NCI-H345 treated with DMSO at 0.1 percent for 48 hours (cell line): ENCODE measurements at regions not wholly inside any gene's neighbourhood (a gene's known extent, or its start where the extent isn't known, plus 50 kb on each side); places are given as distances from the start of the nearest gene placed in this dataset.

Source experiments
- DNase-seq: peaks from one replicate; lab custom pipeline; 2025; ENCODE audit not compliant: unreplicated experiment; lab: John Stamatoyannopoulos, UW

DNA sequence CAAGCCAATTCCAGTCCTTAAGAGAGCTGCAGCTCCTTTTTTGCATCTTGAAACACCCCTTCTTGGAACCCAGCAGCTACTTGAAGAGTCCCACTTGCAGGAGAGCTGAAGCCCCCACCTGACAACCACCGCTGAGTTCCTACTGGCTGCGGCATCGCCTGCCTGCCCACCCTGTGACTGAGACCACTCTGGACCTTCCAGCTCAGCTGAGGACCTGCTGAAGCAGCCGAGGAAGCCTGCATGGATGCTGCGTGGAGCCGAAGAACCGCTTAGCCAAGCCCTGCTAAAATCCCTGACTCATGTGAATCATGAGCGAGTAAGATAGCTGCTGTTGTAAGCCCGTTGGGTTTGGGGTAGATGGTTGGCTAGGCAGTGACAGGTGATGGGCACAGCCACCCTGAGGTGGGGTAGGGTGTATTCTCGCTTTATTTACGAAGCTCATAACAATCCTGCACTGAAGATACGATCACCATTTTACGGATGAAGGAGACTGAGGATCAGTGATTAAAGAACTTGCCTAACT lies 78.4 kb downstream of the INHBB start:
- no peak for DNase-seq

DNA sequence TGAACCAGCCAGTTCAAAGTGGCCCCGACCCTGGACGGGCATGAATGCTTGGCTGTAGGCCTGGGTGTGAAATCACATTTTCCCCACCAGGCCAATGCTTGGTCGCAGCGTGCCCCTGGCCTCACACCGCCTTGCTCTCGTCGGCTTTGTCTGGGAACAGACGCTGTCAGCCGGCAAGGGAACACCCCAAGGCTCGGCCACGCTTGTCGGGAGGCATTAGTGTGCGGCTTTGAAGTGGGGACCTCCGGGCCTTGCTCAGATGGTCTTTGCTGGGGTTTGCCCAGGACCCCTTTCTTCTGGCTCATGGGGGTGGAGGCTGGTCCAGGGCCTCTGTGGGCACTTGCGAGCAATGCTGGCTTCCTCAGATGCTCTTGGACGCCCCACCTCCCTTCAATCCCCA lies 79.1 kb downstream of the INHBB start:
- no peak for DNase-seq

DNA sequence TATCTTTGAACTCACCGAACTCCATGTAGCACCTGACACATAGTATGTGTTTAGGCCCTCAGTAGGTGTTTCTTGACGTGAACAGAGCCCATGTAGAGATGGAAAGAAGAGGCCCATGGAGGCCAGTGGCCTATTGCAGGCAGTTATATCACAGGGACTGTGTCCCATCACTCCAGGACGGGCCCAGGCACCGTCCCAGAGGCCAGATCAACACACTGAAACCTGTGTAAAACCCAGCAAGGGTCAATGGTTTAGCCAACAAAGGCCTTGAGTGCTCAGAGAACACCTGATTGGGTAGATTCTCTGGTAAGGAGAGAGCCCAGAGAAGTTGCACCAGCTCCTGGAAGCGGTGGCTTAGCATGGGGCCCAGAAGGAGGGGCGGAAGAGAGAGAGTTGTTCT lies 82.8 kb downstream of the INHBB start:
- no peak for DNase-seq

DNA sequence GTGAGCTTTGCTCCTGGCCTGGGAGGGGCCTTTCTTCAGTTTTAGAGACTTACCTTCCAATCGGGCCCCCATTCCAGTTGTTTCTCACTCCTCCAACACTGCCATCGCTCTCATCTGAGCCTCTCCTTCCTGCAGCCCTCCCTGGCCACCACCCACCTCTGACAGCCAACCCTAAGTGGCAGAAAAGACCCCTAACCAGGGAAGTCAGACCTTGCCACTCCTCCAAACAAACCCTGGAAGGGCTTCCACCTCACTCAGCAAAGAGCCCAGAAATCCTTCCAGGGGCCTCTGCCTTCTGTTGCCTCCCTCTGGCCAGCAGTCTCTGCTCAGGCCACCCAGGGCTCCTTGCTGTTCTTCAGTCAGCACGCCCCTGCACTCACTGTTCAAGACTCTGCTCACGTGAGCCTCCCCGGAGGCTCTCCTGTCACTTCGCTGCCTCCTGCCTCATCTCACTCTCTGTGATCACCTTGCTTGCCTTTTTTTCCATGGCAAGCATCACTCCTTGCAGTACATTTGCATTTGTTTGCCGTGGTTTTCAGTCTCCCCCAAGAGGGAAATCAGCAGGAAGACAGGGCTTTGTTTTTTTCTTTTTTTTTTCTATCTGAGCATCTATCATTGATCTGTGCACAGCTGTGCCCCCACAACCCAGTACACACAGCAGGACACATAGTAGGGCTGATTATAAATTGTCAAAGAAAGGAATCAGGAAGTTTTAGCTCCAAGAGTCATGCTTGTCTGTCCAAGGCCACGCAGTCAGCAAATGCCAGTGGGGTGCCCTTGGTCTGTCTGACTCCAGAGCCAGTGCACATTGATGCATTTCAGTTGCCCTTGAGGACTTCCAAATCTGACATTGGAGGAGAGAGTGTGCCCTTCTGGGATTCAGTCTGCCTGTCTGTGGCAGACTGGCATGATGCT lies 83.9 kb downstream of the INHBB start:
- peak; percentile 16 for DNase-seq

DNA sequence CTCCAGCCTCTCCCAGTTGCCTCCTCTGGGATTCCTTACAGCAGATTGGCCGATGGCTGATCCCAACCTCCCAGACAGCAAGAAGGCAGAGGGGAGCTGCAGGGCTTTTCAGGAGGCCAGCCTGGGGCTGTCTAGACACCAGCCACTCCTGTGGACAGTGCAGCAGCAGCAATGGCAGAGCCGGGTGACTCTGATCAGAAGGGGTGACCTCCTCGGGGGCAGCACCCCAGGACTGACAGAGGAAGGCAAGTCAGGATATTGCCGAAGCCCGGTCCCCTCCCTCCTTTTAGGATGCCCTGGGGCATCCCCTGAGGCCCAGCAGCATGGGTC lies 84.5 kb downstream of the INHBB start:
- no peak for DNase-seq

DNA sequence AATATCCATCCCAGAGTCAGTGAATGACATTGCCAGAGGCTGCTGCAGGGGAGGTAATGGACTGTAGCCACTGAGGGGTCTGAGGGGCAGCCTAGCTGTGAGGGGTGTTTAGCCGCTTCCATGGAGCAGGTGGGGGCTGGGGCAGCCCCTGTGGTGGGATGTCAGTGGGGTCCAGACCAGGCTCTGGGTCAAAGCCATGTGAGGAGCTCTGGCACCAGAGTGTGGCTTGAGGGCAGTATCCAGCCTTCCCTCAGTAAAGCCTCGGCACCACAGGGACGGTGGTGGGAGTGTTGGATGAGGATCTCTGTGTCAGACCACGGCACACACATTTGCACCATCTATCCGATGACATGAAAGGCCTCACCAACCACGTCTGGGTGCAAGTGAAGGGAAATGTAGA lies 85.0 kb downstream of the INHBB start:
- no peak for DNase-seq

DNA sequence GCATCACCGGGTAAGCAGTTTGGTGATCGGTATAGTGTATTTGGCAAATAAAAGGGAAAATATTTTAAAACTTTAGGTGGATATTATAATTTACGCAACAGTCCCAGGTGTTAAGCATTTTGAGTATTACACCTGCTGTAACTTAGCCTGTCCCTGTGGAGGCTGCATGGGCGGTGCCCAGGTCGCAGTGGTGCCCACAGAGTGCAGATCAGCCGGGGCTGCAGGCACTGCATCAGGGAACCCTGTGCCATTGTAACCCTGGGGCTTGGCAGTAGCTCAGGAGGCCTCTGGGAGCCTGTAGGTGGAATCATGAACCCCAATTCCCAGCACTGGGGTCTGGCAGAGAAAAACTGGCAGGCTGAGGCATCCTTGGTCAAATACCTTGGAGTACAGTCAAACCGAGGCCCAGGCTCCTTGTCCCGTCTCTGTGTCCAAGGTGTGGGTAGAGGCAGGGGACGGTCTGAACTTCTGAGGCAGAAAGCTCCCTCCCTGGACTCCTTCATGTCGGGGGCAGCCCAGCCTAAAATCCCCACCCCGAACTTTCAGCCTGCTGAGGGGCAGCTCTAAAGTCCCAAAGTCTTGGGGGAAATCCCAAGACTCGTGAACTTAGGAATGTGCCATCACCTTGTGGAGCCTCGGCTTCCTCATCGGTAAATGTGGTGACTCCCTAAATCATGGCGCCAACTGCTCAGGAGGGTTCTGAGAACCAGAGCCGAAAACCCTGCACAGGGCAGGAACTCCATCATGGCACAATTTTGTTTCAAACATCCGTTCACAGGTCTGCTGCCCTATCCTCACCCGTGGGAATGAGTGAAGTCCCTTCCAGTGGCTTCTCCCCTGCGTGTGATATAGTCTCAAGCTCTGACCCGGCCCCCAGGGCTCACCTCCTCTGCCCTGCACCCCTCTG lies 85.7 kb downstream of the INHBB start:
- DNase-seq: no peak

DNA sequence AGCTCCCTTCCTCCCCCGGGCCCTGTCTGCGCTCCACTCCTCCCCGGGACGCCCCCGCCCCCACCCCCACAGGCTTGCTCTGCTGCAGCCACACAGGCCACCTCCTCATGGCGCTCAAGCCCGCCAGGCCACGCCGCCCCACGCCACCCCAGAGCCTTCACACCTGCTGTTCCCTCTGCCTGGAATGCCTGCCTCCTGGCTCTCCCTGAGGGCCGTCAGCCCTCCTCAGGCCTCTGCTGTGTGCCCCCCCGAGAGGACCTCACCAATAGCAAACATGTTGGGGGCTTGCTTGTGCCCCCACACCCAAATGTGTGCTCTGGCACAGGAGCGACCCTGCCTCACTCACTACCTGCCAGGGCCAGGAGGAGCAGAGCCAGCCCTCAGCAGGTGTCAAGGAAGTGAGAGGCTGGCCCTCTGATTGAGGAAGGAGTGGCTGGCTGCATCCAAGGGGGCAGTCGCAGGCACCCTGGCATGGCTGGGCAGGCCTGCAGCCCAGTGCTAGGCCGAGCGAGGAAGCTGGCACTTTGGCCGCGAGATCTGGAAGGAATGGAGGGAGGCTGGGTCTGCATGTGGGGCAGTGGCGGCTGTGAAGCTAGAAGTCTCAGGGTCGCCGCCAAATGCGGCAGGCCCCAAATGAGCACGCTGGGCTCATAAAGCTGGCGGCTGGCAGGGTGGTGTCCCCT lies 86.5 kb downstream of the INHBB start:
- no peak for DNase-seq

DNA sequence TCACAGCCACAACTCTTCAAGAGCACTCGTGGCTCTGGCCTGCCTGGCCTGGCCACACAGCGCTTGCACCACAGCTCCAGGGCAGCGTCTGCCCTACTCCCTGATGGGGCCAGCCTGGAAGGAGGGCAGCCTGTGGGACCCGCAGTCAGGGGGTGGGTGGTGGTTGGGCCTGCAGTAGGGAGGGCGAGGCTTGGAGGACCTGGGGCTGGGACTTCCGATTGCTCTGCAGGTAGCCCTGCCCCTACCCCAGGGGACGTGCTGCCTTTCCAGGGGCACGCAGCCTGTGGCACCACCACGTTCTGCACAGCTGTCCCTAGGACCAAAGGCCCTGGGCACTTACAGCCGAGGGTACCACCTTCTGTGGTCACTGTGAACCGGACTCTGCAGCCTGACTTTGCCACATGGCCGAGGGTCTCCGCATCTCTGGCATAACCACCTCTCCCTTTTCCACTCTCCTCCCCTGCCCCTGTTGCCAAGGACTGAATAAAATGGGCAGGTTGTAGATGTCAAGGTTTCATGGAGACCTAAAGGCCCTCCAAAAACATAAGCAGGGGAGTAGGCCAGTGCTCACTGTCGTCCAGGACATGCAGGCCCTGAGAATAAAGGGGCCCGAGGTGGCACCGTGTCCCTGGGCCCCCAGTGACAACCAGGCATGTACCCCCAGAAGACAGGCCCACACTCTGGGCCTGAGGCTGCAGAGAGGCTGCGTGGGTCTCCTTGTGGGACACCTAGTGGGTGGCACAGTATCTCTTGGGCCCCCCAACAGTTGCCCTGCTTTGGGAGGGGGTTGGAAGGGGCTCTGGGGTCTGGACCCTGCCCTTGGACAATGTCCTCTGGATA lies 87.3 kb downstream of the INHBB start:
- DNase-seq: no peak

DNA sequence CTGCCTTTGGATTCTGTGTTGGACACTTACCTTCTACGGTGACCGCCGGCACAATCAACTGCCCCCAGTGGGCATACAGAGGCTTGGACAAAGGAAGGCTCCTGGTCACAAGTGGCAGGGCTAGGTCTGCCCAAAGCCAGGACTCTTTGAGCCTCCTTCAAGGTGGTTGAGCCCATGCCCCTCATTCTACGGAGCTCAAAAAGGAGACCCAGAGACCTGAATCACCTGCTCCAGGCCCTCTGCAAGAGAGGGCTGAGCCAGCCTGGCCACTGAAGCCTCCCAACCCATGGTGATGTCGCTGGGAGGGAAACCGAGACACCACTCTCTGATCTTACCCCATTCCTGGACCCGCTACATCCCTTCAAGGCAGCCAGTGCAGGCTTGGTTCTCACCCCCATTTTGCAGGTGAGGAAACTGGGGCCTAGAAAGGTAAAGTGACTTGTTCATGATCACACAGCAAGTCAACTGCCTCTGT lies 87.9 kb downstream of the INHBB start:
- no peak for DNase-seq

DNA sequence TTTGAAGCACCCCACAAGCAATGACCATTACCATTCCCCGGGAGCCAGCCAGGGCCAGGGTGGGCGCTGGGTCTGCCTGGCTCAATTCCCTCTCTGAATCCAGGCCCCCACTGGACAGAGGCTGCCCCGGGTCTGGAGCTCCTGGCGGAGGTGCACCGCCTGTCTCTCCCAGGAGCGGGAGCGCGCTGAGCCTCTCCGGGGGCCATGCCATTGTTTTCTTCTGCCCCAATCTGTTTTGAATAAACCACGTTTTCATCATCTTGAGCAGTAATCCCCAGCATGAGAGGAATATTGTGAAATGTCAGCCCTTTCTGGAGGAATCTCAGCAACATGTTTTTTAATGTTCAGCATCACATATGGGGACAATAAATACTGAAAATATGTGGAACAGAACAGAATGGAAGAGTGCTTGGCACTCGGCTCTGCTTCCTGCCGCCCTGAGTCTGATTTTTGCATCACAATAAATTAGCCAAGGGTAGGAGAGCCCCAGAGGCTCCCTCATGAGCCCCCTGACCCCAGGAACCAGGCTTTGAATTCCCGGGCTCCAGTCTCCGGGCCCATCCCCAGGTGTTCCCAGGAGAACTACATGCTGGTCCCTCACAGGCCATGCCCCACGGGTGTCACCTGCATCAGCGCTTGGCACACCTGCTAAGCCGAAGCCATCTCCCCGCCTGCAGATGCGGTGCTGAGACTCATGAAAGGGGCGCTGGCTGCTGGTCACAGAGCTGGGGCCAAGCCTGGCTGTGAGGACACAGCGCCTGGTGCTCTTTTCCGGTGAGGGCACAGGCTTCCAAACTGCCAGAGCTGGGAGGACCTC lies 88.8 kb downstream of the INHBB start:
- DNase-seq: no peak

DNA sequence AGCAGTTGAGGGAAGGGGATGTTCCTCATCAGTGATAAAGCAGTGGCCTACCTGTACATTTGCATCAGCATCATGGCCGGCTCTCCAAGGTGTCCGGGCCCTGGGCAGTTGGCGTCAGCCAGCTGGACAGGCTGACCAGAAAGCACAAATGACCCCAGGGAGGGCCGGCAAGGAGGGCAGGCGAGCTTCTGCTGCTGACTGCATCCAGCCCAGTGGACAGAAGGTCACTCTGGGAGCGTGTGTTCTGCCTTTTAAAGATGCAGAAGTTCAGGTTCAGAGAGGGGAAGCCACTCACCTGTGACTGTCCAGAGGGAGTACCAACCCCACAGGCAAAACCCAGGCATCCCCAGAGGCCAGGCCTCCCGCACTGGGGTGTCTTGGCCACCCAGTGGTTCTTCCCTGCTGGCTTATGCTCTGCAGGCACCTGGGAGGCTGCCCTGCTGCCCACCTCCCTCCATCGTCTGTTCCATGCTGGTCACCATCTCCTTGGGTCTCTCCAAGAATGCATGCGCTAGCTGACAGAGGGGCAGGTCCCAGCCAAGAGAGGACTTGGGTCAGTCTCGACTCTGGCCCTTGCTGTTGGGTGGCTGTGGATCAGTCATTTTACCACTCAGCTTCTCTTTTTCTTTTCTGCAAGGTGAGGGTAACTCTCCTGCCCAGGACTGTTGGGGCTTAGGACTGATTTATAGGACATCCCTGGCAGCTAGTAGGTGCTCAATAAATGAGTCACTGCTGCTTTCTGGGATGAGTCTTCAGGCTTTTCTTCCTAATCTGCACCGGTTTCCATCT lies 89.9 kb downstream of the INHBB start:
- DNase-seq: no peak

DNA sequence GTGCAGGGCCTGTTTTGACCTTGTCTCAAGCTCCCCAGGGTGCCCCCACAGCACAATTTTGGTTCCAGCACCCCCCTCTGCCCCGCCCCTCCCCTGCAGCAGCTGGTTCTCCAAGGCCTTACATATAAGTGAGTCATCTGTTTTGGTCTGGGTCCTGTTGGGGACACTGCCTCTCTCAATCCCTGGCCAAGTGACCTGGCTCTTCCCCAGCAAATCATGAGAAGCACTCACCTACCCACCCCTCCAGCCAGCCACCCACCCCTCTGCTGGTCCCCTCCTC lies 90.5 kb downstream of the INHBB start:
- no peak for DNase-seq

DNA sequence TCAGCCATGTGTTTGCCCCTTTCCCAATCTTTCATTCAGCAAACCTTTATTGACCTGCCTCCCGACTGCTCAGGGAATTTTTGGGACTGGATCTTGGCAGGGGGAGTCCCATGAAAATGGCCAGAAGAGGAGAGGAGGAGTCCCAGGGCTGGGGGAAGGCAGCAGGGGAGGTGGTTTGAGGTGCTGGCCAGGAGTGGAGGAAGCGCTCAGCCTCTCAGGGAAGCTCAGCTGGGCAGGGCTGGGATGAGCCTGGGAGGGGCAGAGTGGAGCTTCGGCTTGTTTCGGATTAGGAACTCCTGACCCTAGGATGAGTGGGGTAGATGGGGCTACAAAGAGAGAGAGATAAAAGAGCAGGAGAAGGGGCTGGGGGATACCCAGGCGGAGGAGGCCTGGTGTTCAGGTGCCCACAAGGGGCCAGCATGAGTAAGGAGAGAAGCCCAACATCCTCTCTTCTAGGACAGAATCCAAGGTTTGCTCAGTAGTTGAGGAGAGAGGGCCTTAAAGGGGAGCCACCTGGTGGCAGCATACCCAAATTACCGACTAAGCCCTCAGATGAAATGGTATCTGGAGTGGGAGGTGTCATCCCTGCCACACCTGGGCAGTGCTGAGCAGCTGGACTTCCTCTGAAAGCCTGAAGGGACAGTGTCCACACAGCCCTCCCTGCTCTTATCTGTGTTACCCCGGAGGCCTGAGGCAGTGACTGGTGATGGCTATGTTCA lies 91.1 kb downstream of the INHBB start:
- DNase-seq: peak; percentile 58

DNA sequence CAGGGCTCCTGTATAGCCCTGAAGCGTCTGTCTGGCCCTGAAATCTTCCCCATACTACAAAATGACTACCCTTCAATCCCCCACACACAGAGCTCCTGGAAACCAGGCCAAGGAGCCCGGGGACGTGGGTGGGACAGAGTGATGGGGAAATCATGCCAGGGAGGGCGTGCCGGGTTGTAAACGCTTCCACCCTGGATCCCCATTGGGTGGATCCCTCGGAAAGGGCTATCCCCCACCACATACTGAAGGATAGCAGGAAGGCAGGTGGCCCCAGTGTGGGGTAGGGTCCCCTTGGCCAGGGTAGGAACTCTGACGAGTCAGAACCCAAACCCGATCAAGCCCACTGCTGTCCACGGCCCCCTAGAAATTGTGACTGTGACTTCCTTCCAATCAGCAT lies 91.7 kb downstream of the INHBB start:
- DNase-seq: no peak

DNA sequence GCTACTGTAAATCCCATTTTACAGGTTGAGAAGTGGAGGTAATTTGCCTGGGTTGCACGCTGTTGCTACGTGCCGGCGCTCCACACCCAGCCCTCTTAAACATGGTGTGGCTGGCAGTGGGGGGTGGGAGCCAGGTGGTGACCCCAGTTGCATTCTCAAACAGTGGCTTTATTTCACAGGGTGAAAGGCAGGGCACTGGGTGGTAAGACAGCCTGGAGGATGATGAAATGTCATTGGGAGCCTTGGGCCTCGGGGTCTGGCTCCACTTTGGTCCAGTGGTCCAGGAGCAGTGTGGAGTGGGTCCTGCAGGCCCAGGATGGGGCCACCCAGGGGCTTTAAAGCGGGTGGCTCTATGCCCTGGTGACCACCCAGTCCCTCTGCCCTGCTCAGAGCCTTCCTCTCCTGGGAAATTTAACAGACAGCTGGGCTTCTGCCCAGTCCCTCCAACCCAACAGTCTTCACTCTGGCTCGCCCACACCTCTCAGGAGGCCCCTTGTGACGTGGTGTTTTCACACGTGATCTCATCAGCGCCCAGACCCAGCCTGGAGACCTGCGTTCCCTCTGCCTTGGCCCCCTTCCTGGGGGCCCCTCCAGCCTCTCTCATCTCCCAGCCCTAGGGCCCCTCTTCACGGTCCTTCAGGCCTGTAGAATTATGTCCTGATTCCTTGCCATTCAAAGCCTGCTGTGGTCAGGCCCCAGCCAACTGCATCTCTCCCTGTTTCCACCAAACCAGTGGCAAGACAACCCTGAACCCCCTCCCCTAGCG lies 92.5 kb downstream of the INHBB start:
- no peak for DNase-seq

DNA sequence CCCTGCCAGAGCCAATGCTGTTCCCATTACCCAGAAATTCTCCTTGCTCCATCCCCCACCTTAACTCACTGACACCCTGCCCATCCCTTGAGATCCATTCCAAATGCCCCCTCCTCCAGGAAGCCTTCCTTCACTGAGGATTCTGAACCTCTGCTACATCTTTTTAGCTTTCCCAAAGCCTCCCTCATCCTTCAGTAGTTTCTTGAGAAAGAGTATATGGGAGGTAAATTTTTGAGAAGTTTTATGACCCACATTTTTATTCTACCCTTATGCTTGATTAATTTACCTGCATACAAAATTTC lies 93.1 kb downstream of the INHBB start:
- DNase-seq: no peak
